ENCODE measurements at regions not wholly inside any gene's neighbourhood (a gene's known extent, or its start where the extent isn't known, plus 50 kb on each side); places are given as distances from the start of the nearest gene placed in this dataset.

DNA sequence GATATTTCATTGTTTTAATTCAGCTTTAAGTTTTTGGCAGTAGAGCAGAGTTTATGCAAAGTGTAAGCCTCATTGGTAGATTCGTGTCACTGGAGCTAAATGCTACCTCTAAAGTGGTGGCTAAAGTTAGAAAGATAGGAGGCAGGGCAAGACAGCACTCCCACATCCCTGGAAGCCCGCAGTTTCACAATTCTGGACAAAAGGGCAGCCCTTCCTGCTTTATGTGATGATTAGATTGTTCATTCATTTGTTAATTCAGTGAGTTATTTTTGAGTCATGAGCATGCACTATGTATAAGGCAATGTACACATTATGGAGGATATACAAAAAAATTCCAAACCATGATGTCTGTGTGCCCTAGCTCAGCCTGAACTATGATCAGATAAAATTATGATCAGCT is 52.1 kb upstream of the EIF3M start:
- DNase-seq (ENCODE audit: low read depth in 4 of 4, low spot score in 3 of 4): no peak

DNA sequence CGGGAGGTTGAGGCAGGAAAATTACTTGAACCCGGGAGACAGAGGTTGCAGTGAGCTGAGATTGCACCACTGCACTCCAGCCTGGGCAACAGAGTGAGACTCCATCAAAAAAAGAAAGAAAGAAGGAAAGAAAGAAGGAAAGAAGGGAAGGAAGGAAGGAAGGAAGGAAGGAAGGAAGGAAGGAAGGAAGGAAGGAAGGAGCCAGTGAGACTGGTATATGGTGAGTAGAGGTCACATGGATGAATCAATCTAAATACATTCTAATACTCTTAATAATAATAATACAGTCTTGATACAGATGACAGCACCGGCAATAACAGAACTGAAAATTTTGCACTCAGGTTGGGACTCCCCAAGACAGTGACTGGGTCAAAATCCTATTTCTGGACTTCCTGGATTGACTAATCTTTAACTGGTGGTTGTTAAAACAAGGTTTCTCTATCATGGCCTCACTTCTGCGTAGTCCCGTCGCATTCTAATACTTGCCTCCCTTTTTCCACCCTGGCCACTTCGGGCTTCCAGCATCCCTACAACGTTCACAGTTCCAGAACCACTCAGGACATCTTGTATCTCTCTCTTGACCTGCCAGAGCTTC is 53.5 kb upstream of the EIF3M start:
- DNase-seq (ENCODE audit: low read depth in 4 of 4, low spot score in 3 of 4): no peak

GRCh38 chr11:32527261-32528175 is 56.1 kb upstream of the EIF3M start:
- DNase-seq (ENCODE audit: low read depth in 4 of 4, low spot score in 3 of 4): peak; percentile 36 to 43 (median 41)

GRCh38 chr11:32526760-32527159 is 56.9 kb upstream of the EIF3M start:
- peak in 1 of 4 donors; percentile 27 for DNase-seq (ENCODE audit: low read depth in 4 of 4, low spot score in 3 of 4)

- no peak for DNase-seq (ENCODE audit: low read depth in 4 of 4, low spot score in 3 of 4)
These were observed 71.7 kb upstream of the EIF3M start for GRCh38 chr11:32511926-32512325.

DNA sequence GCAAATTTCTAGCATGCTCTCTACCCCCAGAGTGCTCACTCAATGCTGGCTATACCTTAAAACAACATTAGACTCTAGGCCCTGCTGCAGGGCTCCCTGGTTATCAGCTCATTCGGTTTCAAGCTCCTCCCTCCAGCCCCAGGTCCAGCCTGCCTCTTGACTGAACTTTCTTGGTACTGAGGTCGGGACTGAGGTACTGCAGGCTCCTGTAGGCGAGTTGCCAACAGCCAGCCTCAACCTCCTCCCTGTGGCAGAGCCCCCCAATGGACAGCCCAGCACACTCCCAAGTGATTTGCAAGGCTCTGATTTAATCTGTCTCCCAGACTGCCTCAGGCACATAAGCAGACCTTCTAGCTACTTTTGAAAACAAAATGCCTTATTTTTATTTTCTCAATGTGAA is 73.6 kb upstream of the EIF3M start:
- DNase-seq (ENCODE audit: low read depth in 4 of 4, low spot score in 3 of 4): no peak

GRCh38 chr11:32508780-32509179 is 73.4 kb upstream of the WT1 start:
- no peak for DNase-seq (ENCODE audit: low read depth in 4 of 4, low spot score in 3 of 4)

DNA sequence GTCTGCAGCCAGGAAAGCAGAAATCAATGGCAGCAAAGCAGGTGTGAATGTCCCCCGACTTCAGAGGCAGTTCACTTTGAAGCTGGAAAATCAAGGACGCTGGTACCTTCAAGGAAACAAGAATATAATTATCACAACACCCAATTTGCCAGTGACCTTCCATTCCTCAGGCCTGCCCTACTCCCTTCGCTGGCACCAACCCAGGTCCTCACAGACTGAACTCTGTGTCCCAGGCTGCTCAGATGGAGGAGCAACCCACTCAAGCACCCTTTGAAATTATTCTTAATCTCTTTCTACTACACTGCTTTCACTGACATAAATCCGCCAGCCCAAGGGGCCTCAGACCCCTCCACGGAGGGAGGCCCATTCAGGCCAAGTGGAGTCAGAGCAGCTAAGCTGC is 64.7 kb upstream of the WT1 start:
- DNase-seq (ENCODE audit: low read depth in 4 of 4, low spot score in 3 of 4): no peak

DNA sequence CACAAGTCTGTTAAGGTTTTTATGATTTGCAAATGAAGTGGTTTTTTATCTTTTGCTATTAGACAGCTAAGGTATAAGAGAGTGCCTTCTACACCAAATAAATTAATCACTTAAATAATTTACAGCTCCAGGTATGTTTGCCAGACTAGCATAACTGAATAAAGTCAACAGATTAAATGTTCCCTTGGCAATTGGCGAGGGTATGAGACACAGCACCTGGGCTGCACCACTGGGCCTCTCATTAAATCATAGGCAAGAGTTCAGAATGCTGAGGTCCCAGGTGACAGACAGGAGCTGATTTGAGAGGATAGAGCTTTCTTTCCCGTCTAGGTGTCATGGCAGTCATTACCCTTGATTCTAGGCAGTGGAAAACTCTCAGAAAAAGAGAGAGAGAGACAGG is 62.6 kb upstream of the WT1 start:
- DNase-seq (ENCODE audit: low read depth in 4 of 4, low spot score in 3 of 4): no peak

- DNase-seq (ENCODE audit: low read depth in 4 of 4, low spot score in 3 of 4): no peak
These were observed 59.3 kb upstream of the WT1 start for GRCh38 chr11:32494629-32495028.

DNA sequence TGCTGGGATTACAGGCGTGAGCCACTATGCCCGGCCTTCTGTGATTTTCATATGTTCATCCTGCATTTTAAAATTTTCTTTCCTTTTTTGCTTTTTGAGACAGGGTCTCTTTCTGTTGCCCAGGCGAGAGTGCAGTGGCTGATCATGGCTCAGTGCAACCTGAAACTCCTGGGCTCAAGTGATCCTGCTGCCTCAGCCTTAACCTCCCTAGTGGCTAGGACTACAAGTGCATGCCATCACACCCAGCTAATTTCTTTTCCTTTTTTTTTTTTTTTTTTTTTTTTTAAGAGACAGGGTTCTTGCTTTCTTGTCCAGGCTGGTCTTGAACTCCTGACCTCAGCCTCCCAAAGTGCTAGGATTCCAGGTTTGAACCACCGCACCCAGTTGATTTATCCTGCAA is 54.1 kb upstream of the WT1 start:
- no peak for DNase-seq (ENCODE audit: low read depth in 4 of 4, low spot score in 3 of 4)

- no peak for DNase-seq (ENCODE audit: low read depth in 4 of 4, low spot score in 3 of 4)
These were observed 51.9 kb upstream of the WT1 start for GRCh38 chr11:32487270-32487669.

- no peak for DNase-seq (ENCODE audit: low read depth in 4 of 4, low spot score in 3 of 4)
These were observed 50.4 kb upstream of the WT1 start for GRCh38 chr11:32485733-32486132.

Data from left renal pelvis (tissue), 4 donors.